OCI-LY1 (cell line): ENCODE measurements at regions not wholly inside any gene's neighbourhood (a gene's known extent, or its start where the extent isn't known, plus 50 kb on each side); places are given as distances from the start of the nearest gene placed in this dataset.

ENCODE experiments used
- EZH2 ChIP-seq: fragments of 200-600 bp; sonication (generic), shearing (Covaris generic); IDR thresholded peaks from 2 replicates; pipeline ENCODE4 v1.8.0; 2017; ENCODE audit warnings: borderline replicate concordance, mixed run types, mild to moderate bottlenecking, antibody characterized with exemption, low read length, moderate library complexity, mixed read lengths
- TF ChIP-seq, protein P1 (sequence below): fragments of 200-600 bp; sonication (generic), shearing (Covaris generic); IDR thresholded peaks from 2 replicates; pipeline ENCODE4 v1.5.1; 2017; ENCODE audit warnings: mild to moderate bottlenecking, antibody characterized with exemption, low read length, moderate library complexity, mixed read lengths

DNA sequence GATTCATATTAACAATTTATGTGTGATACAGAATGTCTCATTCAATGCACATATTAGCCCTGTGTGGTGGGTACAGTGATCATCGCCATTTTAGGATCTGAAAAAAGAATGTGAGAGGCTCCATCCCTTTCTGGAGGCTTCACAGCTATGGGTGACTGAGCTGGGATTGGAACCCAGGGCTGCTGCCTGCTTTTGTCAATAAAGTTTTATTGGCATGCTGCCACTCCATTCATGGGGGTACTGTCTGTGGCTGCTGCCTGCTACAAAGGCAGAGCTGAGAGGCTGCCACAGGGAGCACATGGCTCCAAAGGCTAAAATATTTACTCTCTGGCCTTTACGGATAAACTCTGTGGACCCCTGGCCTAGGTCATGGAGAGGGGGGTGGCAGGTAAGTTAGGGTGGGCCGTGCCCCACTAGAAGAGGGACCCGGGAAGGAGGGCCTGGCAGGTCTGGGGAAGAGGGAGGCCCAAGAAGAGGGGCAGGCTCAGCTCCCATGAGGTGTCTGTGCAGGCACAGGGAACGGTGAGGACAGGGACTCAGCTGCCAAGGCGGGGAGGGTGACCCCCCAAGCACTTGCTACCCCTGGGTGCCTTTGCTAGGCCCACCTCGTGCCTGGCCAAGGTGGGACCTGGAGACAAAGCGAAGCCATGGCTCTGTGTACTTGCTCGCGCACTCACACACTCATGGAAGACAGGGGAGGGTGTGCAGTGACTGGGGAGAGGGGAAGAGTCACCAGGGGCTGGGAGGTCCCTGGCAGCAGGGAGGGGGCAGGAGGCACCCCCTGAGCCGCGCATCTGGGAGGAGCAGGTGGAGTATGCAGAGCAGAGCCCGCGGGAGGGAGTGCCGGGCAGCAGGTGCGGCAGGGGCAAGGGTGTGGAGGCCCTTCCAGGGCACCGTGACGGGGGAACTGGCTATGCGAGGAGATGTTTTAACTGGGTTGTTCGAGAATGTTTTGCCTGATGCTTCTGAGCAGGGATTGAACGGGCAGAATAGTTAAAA, 335.3 kb downstream of the CTTN start:
- TF ChIP-seq, protein P1, sequence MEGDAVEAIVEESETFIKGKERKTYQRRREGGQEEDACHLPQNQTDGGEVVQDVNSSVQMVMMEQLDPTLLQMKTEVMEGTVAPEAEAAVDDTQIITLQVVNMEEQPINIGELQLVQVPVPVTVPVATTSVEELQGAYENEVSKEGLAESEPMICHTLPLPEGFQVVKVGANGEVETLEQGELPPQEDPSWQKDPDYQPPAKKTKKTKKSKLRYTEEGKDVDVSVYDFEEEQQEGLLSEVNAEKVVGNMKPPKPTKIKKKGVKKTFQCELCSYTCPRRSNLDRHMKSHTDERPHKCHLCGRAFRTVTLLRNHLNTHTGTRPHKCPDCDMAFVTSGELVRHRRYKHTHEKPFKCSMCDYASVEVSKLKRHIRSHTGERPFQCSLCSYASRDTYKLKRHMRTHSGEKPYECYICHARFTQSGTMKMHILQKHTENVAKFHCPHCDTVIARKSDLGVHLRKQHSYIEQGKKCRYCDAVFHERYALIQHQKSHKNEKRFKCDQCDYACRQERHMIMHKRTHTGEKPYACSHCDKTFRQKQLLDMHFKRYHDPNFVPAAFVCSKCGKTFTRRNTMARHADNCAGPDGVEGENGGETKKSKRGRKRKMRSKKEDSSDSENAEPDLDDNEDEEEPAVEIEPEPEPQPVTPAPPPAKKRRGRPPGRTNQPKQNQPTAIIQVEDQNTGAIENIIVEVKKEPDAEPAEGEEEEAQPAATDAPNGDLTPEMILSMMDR: no peak
- TF ChIP-seq EZH2: no peak
